GM23338 (cell line): ENCODE measurements at regions not wholly inside any gene's neighbourhood (a gene's known extent, or its start where the extent isn't known, plus 50 kb on each side); places are given as distances from the start of the nearest gene placed in this dataset.

Source experiments
- ATAC-seq: fragments of 200-7000 bp; cut with Tn5 transposase; 3 replicates; pipeline ENCODE4 v1.9.1; 2020
- DNase-seq: peaks from one replicate; pipeline ENCODE4 v3.0.0-alpha.2; 2015; ENCODE audit warnings: low spot score
- H2AFZ ChIP-seq: fragments of 200-600 bp; sonication (generic); 2 replicates; pipeline ENCODE4 v1.8.0; 2016; ENCODE audit warnings: antibody characterized with exemption, mild to moderate bottlenecking, moderate library complexity
- H3F3A ChIP-seq: fragments of 200-600 bp; sonication (generic); replicated peaks from 2 replicates; pipeline ENCODE4 v1.8.0; 2017; ENCODE audit warnings: antibody characterized with exemption, mixed run types, low read depth
- H3K27ac ChIP-seq: fragments of 200-600 bp; sonication (generic); 2 replicates; pipeline ENCODE4 v1.6.1; 2016; ENCODE audit warnings: low read depth
- H3K27me3 ChIP-seq: fragments of 200-600 bp; sonication (generic); 2 replicates; pipeline ENCODE4 v1.8.0; 2016; ENCODE audit warnings: mild to moderate bottlenecking, mixed run types, moderate library complexity; ENCODE audit not compliant: insufficient read depth
- H3K36me3 ChIP-seq: fragments of 200-600 bp; sonication (generic); 2 replicates; pipeline ENCODE4 v1.8.0; 2016; ENCODE audit warnings: mild to moderate bottlenecking; ENCODE audit not compliant: insufficient read depth
- H3K4me1 ChIP-seq: fragments of 200-600 bp; sonication (generic); 2 replicates; pipeline ENCODE4 v1.8.0; 2016; ENCODE audit warnings: mild to moderate bottlenecking, moderate library complexity; ENCODE audit not compliant: insufficient read depth
- H3K4me2 ChIP-seq: fragments of 200-600 bp; sonication (generic); 2 replicates; pipeline ENCODE4 v1.7.1; 2017; ENCODE audit warnings: mixed run types
- H3K4me3 ChIP-seq: fragments of 200-600 bp; sonication (generic); 2 replicates; pipeline ENCODE4 v1.6.1; 2016; ENCODE audit warnings: mixed run types
- H3K79me2 ChIP-seq: fragments of 200-600 bp; sonication (generic); replicated peaks from 2 replicates; pipeline ENCODE4 v1.8.0; 2017; ENCODE audit warnings: mild to moderate bottlenecking; ENCODE audit not compliant: insufficient read depth
- H3K9me2 ChIP-seq: fragments of 200-600 bp; sonication (generic); 2 replicates; pipeline ENCODE4 v1.8.0; 2017; ENCODE audit not compliant: insufficient read depth
- H4K20me1 ChIP-seq: fragments of 200-600 bp; sonication (generic); replicated peaks from 2 replicates; pipeline ENCODE4 v1.8.0; 2017; ENCODE audit warnings: mild to moderate bottlenecking; ENCODE audit not compliant: insufficient read depth
- H3K27ac Mint-ChIP-seq: 2 replicates; pipeline ENCODE4 v1.8.0; 2020; ENCODE audit warnings: inconsistent platforms, mild to moderate bottlenecking, moderate library complexity, mixed read lengths
- H3K27me3 Mint-ChIP-seq: 3 replicates; pipeline ENCODE4 v1.8.0; 2022; ENCODE audit warnings: low read depth, mild to moderate bottlenecking, moderate library complexity, mixed read lengths, inconsistent platforms; ENCODE audit not compliant: insufficient read depth, poor library complexity
- H3K36me3 Mint-ChIP-seq: 3 replicates; pipeline ENCODE4 v1.8.0; 2021; ENCODE audit warnings: low read depth, mild to moderate bottlenecking, inconsistent platforms, moderate library complexity, mixed read lengths
- H3K4me1 Mint-ChIP-seq: 3 replicates; pipeline ENCODE4 v1.8.0; 2020; ENCODE audit warnings: mild to moderate bottlenecking, inconsistent platforms, mixed read lengths
- H3K4me3 Mint-ChIP-seq: 3 replicates; pipeline ENCODE4 v1.8.0; 2021; ENCODE audit warnings: moderate library complexity, mild to moderate bottlenecking, inconsistent platforms, mixed read lengths
- H3K9me3 Mint-ChIP-seq: 3 replicates; pipeline ENCODE4 v1.8.0; 2020; ENCODE audit warnings: moderate library complexity, mild to moderate bottlenecking, inconsistent platforms, mixed read lengths
- CREB1 ChIP-seq: fragments of 250-450 bp; sonication (Bioruptor Pico); IDR thresholded peaks from 2 replicates; pipeline ENCODE4 v1.5.0; 2020; ENCODE audit warnings: low read depth, mild to moderate bottlenecking, moderate library complexity
- EZH2 ChIP-seq: fragments of 200-600 bp; sonication (generic); IDR thresholded peaks from one replicate; pipeline ENCODE4 v1.8.0; 2017; ENCODE audit warnings: antibody characterized with exemption, mild to moderate bottlenecking, low read depth; ENCODE audit not compliant: unreplicated experiment
- EZH2phosphoT487 ChIP-seq: fragments of 200-600 bp; sonication (generic); IDR thresholded peaks from one replicate; pipeline ENCODE4 v1.8.1; 2018; ENCODE audit warnings: antibody characterized with exemption; ENCODE audit not compliant: unreplicated experiment
- JUNB ChIP-seq: IDR thresholded peaks from one replicate; pipeline ENCODE4 v1.6.1; 2016; ENCODE audit warnings: antibody characterized with exemption; ENCODE audit not compliant: unreplicated experiment
- NANOG ChIP-seq: IDR thresholded peaks from 2 replicates; pipeline ENCODE4 v1.6.1; 2016; ENCODE audit warnings: antibody characterized with exemption, borderline replicate concordance
- POLR2AphosphoS5 ChIP-seq: IDR thresholded peaks from 2 replicates; pipeline ENCODE4 v1.6.1; 2016; ENCODE audit warnings: antibody characterized with exemption, low read depth
- REST ChIP-seq: IDR thresholded peaks from one replicate; pipeline ENCODE4 v1.6.1; 2018; ENCODE audit warnings: antibody characterized with exemption; ENCODE audit not compliant: unreplicated experiment
- STAT1 ChIP-seq: IDR thresholded peaks from one replicate; pipeline ENCODE4 v1.6.1; 2016; ENCODE audit warnings: antibody characterized with exemption; ENCODE audit not compliant: unreplicated experiment
- ZNF114 ChIP-seq: fragments of 250-450 bp; sonication (Bioruptor Pico); IDR thresholded peaks from 2 replicates; pipeline ENCODE4 v1.5.0; 2020; ENCODE audit warnings: mild to moderate bottlenecking, moderate library complexity
- ZNF331 ChIP-seq: fragments of 250-450 bp; sonication (Bioruptor Pico); IDR thresholded peaks from 2 replicates; pipeline ENCODE4 v1.5.0; 2020; ENCODE audit warnings: low read depth, mild to moderate bottlenecking, moderate library complexity
- ZNF462 ChIP-seq: fragments of 250-450 bp; sonication (Bioruptor Pico); IDR thresholded peaks from 2 replicates; pipeline ENCODE4 v1.5.0; 2020; ENCODE audit warnings: mild to moderate bottlenecking, moderate library complexity
- TF ChIP-seq, protein P1 (sequence below), 2 experiments: fragments of 200-600 bp in 1 of 2; sonication (generic) in 1 of 2; conservative IDR thresholded peaks; 2 replicates each; pipeline versions ENCODE4 v1.5.1 to v1.6.1; 2016 to 2017; ENCODE audit warnings: antibody characterized with exemption in 2 of 2, low read depth in 2 of 2, mild to moderate bottlenecking in 2 of 2, moderate library complexity in 1 of 2
- TF ChIP-seq, protein P2 (sequence below): IDR thresholded peaks from 2 replicates; pipeline ENCODE4 v1.6.1; 2016; ENCODE audit warnings: antibody characterized with exemption

GRCh38 chr2:58886009-58886408, 644.9 kb upstream of the FANCL start:
- Histone ChIP-seq H3F3A (no peaks in the 10 kb centered on the region), H3K27me3 (no peaks in the 10 kb centered on the region), H3K9me2 (no peaks in the 10 kb centered on the region), H3K27ac (no peak overlapping the region), H3K4me2 (no peak overlapping the region), H3K36me3 (no peaks in the 10 kb centered on the region), H3K4me1 (no peaks in the 10 kb centered on the region), H3K4me3 (no peak overlapping the region), H4K20me1 (no peaks in the 10 kb centered on the region), H3K79me2 (no peaks in the 10 kb centered on the region), H2AFZ (no peak overlapping the region)
- Mint-ChIP-seq H3K9me3 (no peaks in the 10 kb centered on the region; the same call in 2 of the 3 replicates), H3K27me3 (no peaks in the 10 kb centered on the region), H3K36me3 (no peaks in the 10 kb centered on the region), H3K27ac (no peak overlapping the region), H3K4me1 (peaks cover 2% of the 10 kb centered on the region; the same call in 1 of the 3 replicates), H3K4me3 (no peak overlapping the region)
- ATAC-seq, result no peak
- DNase-seq, result no peak
- TF ChIP-seq ZNF462 (CRISPR knock-in tag) (no peak), EZH2phosphoT487 (no peak), REST (no peak), STAT1 (no peak), JUNB (no peak), ZNF114 (no peak), CREB1 (no peak), POLR2AphosphoS5 (no peak), ZNF331 (CRISPR knock-in tag) (no peak), NANOG (no peak), EZH2 (no peak)
- TF ChIP-seq, protein P1, sequence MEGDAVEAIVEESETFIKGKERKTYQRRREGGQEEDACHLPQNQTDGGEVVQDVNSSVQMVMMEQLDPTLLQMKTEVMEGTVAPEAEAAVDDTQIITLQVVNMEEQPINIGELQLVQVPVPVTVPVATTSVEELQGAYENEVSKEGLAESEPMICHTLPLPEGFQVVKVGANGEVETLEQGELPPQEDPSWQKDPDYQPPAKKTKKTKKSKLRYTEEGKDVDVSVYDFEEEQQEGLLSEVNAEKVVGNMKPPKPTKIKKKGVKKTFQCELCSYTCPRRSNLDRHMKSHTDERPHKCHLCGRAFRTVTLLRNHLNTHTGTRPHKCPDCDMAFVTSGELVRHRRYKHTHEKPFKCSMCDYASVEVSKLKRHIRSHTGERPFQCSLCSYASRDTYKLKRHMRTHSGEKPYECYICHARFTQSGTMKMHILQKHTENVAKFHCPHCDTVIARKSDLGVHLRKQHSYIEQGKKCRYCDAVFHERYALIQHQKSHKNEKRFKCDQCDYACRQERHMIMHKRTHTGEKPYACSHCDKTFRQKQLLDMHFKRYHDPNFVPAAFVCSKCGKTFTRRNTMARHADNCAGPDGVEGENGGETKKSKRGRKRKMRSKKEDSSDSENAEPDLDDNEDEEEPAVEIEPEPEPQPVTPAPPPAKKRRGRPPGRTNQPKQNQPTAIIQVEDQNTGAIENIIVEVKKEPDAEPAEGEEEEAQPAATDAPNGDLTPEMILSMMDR (conservative IDR thresholded peaks at IDR 0.05; ENCODE audit: low read depth in 2 of 2), result no peak
- TF ChIP-seq, protein P2, sequence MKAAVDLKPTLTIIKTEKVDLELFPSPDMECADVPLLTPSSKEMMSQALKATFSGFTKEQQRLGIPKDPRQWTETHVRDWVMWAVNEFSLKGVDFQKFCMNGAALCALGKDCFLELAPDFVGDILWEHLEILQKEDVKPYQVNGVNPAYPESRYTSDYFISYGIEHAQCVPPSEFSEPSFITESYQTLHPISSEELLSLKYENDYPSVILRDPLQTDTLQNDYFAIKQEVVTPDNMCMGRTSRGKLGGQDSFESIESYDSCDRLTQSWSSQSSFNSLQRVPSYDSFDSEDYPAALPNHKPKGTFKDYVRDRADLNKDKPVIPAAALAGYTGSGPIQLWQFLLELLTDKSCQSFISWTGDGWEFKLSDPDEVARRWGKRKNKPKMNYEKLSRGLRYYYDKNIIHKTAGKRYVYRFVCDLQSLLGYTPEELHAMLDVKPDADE, result no peak
